Stomach (tissue), 8 donors: ENCODE measurements at regions not wholly inside any gene's neighbourhood (a gene's known extent, or its start where the extent isn't known, plus 50 kb on each side); places are given as distances from the start of the nearest gene placed in this dataset.

Source experiments
- DNase-seq, 2 donors: peaks; one replicate each; pipeline versions ENCODE4 v3.0.0 to v3.0.0-alpha.2; 2013 to 2019
- H3K27ac ChIP-seq, 5 donors: fragments of 200-600 bp in 4 of 5; sonication (generic) in 4 of 5; one replicate each; pipeline ENCODE4 v1.5.1; 2013 to 2019; ENCODE audit warnings: mild to moderate bottlenecking in 1 of 5, moderate library complexity in 1 of 5
- H3K27me3 ChIP-seq, 3 donors: fragments of 200-600 bp; sonication (generic); one replicate each; pipeline ENCODE4 v1.5.1; 2017 to 2019; ENCODE audit warnings: mixed run types in 1 of 3
- H3K36me3 ChIP-seq, 4 donors: fragments of 200-600 bp; sonication (generic); 1 replicate in 3 of 4; 2 replicates in 1 of 4; pipeline ENCODE4 v1.5.1; 2016 to 2019
- H3K4me1 ChIP-seq, 4 donors: fragments of 200-600 bp; sonication (generic); one replicate each; pipeline ENCODE4 v1.5.1; 2016 to 2019
- H3K4me3 ChIP-seq, 4 donors: fragments of 200-600 bp; sonication (generic) in 3 of 4; one replicate each; pipeline ENCODE4 v1.5.1; 2016 to 2019; ENCODE audit warnings: mild to moderate bottlenecking in 1 of 4
- H3K9me3 ChIP-seq, 4 donors: fragments of 200-600 bp; sonication (generic); one replicate each; pipeline ENCODE4 v1.5.1; 2016 to 2019
- EP300 ChIP-seq: sonication (generic); formaldehyde crosslinking; IDR thresholded peaks from one replicate; pipeline ENCODE4 v1.6.1; 2017; ENCODE audit warnings: antibody characterized with exemption
- POLR2A ChIP-seq, 4 donors: fragments of 450-650 bp; IDR thresholded peaks; one replicate each; pipeline ENCODE4 v1.6.1; 2016; ENCODE audit warnings: antibody characterized with exemption in 4 of 4, control low read depth in 2 of 4, mild to moderate bottlenecking in 1 of 4, moderate library complexity in 1 of 4
- POLR2AphosphoS5 ChIP-seq, 3 donors: sonication (generic); formaldehyde crosslinking; IDR thresholded peaks; one replicate each; pipeline ENCODE4 v1.6.1; 2016; ENCODE audit warnings: antibody characterized with exemption in 3 of 3
- WGBS, 5 donors: extraction: QIAGEN DNeasy Blood & Tissue Kit in 3 of 5; methylation state at CpG; one replicate each; pipeline versions ENCODE4 v1.1.5 to v1.1.7; 2013 to 2018; 5-methylcytosine and 5-hydroxymethylcytosine counted together
- intact Hi-C: fragments of 100-400 bp; cut with DNase I; formaldehyde crosslinking; loops from one replicate; pipeline ENCODE4 v1.15.1; 2023; ENCODE audit warnings: low total_unique reads
- TF ChIP-seq, protein P1 (sequence below), 7 experiments: fragments of 450-650 bp in 4 of 7; fragments of 200-600 bp in 3 of 7; sonication (generic) in 3 of 7; IDR thresholded peaks; one replicate each; pipeline ENCODE4 v1.5.1; 2016 to 2019; ENCODE audit warnings: antibody characterized with exemption in 7 of 7, control low read depth in 2 of 7, mild to moderate bottlenecking in 1 of 7
- donor health status: healthy with polysubstance abuse.
- donor health status: Bipolar disorder and iron deficiency.
- donor health status: healthy.

DNA sequence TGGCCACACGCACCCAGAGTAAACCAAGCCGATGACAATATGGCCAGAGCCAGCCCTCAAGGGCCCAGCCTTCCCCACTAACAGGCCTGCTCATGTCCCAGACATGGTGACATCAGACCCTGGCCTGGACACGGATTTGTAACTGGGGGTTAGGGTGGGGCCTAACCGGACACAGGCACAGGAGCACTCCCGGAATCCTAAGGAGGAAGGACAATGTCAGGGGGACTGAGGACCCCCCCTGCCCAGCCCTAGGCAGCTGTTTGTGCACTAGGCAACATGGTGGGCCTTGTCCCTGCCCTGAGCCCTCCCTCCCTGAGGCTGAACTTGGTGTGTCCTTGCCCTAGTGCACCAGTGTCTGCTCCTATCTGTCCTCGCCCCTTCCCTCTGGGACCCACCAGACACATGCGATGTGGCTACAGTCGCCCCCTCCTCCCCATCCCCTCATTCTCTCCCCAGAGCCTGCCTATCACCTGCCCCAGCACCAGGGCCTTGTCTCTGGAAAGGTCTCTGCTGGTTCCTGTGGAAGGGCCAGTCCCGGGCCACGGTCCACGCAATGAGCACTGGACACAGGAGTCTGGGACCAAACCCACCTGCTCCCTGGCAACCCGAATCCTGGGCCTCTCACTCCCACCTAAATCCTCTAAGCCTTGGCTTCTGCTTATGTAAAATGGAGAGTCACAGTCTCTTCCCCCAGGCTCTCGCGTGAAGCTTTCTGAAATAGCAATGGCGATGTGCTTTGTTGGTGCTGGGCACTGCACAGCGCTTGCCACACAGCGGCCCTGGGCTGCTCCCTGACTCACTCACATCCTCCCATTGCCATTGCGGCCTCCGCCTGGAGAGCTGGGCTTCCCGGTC lies 76.5 kb upstream of the RAB6C start:
- DNase-seq = peak in 1 of 2 donors; percentile 13
- TF ChIP-seq, protein P1, sequence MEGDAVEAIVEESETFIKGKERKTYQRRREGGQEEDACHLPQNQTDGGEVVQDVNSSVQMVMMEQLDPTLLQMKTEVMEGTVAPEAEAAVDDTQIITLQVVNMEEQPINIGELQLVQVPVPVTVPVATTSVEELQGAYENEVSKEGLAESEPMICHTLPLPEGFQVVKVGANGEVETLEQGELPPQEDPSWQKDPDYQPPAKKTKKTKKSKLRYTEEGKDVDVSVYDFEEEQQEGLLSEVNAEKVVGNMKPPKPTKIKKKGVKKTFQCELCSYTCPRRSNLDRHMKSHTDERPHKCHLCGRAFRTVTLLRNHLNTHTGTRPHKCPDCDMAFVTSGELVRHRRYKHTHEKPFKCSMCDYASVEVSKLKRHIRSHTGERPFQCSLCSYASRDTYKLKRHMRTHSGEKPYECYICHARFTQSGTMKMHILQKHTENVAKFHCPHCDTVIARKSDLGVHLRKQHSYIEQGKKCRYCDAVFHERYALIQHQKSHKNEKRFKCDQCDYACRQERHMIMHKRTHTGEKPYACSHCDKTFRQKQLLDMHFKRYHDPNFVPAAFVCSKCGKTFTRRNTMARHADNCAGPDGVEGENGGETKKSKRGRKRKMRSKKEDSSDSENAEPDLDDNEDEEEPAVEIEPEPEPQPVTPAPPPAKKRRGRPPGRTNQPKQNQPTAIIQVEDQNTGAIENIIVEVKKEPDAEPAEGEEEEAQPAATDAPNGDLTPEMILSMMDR (IDR thresholded peaks at IDR 0.05) = no peak
- TF ChIP-seq EP300 (no peak), POLR2AphosphoS5 (IDR thresholded peaks at IDR 0.05) (no peak), POLR2A (IDR thresholded peaks at IDR 0.05) (no peak)
- H3K4me3 ChIP-seq = no peak overlapping the region
- intact Hi-C loops = no loop called here
- no peaks in the 10 kb centered on the region for H3K36me3 ChIP-seq
- peaks cover 0 to 22% (median 0%) of the 10 kb centered on the region in 3 donors for H3K27me3 ChIP-seq
- H3K9me3 ChIP-seq = peaks cover 0 to 12% (median 6%) of the 10 kb centered on the region in 4 donors
- H3K4me1 ChIP-seq = no peaks in the 10 kb centered on the region
- H3K27ac ChIP-seq = no peak overlapping the region
- 84 to 92% (median 90%) methylated on average over 14 to 20 of the region's 20 CpGs for WGBS, 5 donors

DNA sequence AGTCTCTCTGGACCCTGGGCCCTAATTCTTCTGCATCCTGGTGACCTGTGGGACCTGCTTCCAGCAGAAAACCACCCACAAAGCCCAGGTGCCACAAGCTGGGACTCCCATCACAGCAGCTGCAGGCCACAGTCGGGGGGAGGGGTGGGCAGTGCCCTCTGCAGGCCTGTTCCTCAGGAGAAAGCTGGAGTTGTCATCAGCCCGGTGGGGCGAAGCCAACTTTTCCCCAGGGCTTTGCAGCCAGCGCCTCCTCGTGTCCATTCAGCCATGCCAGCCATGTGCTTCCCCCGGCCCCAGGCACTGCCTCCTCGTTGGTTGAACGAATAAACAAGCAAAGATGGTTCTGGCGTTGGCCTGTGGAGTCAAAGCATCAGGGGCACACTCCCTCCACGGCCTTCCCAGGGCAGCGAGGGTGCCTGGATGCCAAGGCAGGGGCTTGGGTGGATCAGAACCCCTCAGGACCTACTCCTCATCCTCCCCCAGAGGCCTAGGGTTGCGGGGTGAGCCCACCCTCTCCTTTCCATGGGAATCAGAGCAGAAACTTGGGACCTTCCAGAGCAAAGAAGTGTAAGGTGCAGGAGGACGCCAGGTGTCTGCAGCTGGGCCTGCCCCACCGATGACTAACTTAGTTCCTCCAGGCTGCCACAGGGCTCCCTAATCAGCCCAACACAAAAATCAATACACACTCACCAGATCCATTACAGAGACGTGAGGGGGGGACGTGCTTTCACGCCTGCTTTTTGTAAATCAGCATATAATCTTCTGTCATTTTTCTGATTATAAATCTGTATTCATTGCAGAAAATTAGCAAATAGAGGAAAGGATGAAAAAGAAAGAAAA lies 75.7 kb upstream of the RAB6C start:
- DNase-seq = peak in 1 of 2 donors; percentile 14

DNA sequence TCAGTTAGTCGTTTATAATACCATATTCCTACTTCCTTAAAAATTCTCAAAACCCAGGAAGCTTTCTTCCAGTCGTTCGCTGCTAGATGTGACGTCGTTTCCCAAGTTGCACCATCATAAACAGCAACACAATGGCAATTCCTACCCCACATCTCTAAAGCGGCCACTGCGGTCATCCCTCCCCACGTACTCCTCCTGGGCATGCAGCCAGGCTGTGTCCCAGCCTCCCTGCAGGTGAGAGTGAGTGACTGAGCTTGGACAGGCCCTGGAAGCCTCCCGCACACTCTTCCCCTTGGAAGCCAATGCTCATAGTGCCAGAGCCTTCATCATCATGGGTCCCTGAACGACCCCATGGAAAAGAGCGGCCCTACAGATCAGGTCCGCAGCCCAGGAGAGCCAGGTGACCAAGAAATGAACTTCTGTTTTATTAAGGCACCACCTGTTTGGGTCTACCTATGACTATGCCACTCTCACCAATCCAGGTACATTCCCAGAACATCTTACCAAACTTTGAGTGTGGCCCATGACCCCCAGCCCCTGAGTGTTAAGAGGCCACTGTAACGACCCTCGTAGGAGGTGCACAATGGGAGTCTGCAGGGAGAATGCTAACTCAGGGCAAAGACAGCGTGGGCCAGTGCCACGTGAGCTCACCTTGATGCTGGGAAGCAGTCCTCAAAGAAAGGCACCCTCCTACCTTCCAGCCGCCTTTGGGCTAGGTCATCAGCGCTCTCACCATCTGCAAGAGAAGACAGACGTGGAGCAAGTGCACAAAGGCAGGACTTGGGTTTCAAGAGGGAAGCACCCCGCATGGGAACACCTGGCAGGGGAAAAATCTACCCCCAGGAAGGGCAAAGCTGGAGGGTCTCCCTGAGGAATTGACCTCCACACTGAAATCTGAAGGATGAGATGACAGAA lies 74.7 kb upstream of the RAB6C start:
- H3K27me3 ChIP-seq = peaks cover 0 to 22% (median 0%) of the 10 kb centered on the region in 3 donors
- DNase-seq = peak in 1 of 2 donors; percentile 17
- no peak overlapping the region for H3K4me3 ChIP-seq
- 80 to 83% (median 81%) methylated on average over 20 of the region's 20 CpGs for WGBS, 5 donors
- H3K4me1 ChIP-seq = no peaks in the 10 kb centered on the region
- TF ChIP-seq POLR2AphosphoS5 (IDR thresholded peaks at IDR 0.05) = no peak
- no peak for TF ChIP-seq POLR2A (IDR thresholded peaks at IDR 0.05)
- TF ChIP-seq, protein P1 (IDR thresholded peaks at IDR 0.05) = no peak
- H3K36me3 ChIP-seq = no peaks in the 10 kb centered on the region
- H3K9me3 ChIP-seq = peaks cover 0 to 3% (median 0%) of the 10 kb centered on the region in 4 donors
- H3K27ac ChIP-seq = no peak overlapping the region
- intact Hi-C loops = no loop called here

More for the DNA sequence above, 75.7 kb upstream of the RAB6C start:
- Histone ChIP-seq H3K36me3 (no peaks in the 10 kb centered on the region), H3K27me3 (peaks cover 0 to 22% (median 0%) of the 10 kb centered on the region in 3 donors), H3K4me3 (no peak overlapping the region), H3K9me3 (peaks cover 0 to 9% (median under 1%) of the 10 kb centered on the region in 4 donors), H3K27ac (no peak overlapping the region), H3K4me1 (no peaks in the 10 kb centered on the region)
- 61 to 70% (median 65%) methylated on average over 15 to 17 of the region's 17 CpGs for WGBS, 5 donors
- TF ChIP-seq POLR2AphosphoS5 (IDR thresholded peaks at IDR 0.05) (no peak), POLR2A (IDR thresholded peaks at IDR 0.05) (no peak), EP300 (no peak)
- TF ChIP-seq, protein P1 (IDR thresholded peaks at IDR 0.05) = no peak
- intact Hi-C loops = no loop called here
